Activated gamma-delta T cell treated with Interleukin-2 at 50 U/mL for 16 hours (primary cell): ENCODE measurements at regions not wholly inside any gene's neighbourhood (a gene's known extent, or its start where the extent isn't known, plus 50 kb on each side); places are given as distances from the start of the nearest gene placed in this dataset.

Experiments used
- DNase-seq: peaks from one replicate; pipeline ENCODE4 v3.0.0-alpha.2; 2020

DNA sequence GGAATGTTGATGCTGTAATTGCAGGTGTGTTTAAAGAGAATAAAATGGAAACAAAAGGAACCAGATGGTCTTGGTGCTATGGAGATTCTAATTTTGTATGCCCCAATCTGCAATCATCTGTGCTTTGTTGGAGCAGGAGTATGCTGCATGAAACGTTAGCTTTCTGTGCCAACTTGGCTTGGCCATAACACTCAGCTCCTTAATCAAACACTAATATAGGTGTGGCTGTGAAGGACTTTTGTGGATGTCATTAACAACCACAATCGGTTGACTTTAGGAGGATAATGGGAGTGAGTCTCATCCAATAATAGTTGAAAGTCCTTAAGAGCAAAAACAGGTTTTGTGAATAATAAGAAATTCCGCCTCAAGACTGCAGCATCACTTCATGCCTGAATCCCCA is 399.2 kb downstream of the NLGN4X start:
- DNase-seq, result no peak

GRCh38 chrX:5829060-5829459 is 399.6 kb downstream of the NLGN4X start:
- no peak for DNase-seq

DNA sequence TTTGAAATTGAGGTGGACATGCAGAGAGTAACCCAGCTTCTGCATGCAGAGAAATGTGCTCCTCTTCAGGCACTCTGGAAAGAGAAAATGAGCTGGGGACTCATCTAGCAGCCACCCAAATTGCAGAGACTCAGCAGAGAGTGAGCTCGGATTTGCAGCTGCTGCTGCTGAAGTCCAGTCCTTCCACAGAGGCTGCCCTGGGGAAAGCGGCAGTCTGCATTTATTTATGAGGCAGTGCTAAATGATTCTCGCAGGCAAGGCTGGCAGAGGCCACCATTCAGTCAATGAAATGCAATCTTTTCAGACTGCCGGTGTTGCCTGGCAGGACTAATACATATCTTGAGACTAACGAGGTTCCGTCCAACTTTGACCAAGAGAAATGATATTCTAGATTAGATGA is 404.8 kb downstream of the NLGN4X start:
- DNase-seq, result no peak

GRCh38 chrX:5810636-5811035 is 418.0 kb downstream of the NLGN4X start:
- no peak for DNase-seq

DNA sequence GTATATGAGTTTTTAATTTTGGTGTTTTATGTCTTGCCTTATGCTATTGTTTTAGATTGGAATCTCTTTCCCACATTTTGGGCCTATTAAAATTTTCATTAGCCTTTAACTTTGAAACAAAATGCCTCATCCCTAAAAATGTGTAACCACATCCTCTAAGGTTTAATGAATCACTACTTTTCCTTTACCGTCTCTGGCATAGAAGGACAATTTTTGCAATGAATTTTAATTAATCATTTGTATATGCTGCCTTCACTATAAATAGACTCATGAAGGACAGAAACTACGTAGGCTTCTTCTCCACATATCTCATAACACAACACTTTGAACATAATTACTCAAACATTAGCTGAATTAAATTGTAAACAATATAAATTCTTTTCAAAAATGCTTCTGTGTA is 421.5 kb downstream of the NLGN4X start:
- no peak for DNase-seq

GRCh38 chrX:5802391-5802790 is 426.3 kb downstream of the NLGN4X start:
- DNase-seq, result no peak

- DNase-seq, result no peak
These were observed 436.9 kb downstream of the NLGN4X start for GRCh38 chrX:5791721-5792120.

- DNase-seq, result no peak
These were observed 439.8 kb downstream of the NLGN4X start for GRCh38 chrX:5788910-5789309.

GRCh38 chrX:5780821-5781220 is 447.8 kb downstream of the NLGN4X start:
- no peak for DNase-seq

DNA sequence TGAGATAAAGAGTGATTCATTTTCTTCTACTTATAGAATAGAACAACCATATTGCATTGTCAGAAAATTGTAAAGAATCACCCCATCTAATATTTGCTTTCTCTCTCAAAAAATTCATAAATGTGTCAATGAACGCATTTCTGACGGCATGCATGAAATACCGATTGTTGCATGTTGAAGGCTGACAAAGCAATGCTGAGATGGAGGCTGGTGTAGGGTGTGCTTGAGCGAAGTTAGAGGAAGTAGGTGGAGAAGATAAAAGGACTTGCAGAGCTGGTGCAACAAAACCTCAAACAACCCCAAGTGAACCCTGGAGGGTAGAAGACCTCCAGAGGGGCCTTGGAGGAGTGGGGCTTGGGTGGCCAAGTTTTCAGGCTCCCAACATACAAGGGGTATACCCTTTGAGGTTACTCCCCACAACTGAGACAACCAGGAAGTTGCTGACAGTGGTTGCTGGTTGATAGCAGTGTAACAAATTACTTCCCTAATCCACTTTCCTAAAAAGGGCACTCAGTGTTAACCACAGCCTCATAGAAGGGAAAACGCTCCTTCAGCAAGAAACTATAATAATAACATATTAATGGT is 452.7 kb downstream of the NLGN4X start:
- DNase-seq, result no peak

GRCh38 chrX:5774446-5774845 is 454.2 kb downstream of the NLGN4X start:
- no peak for DNase-seq

- DNase-seq, result no peak
These were observed 457.2 kb downstream of the NLGN4X start for GRCh38 chrX:5771441-5771840.

DNA sequence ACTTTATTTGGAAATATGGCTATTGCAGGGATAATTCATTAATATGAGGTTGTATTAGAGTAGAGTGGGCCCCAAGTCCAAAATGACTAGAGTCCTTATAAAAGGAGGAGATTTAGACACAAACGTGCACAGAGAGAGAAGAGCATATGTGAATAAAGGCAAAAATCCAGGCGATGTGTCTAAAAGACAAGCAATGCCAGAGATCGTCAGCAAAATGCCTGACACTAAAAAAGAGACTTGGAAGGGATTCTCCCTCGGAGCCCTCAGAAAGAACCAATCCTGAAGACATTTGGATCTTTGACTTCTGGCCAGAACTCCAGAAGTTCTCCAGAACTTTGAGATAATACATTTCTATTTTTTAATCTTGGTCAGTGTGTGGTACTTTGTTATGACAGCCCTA is 472.1 kb downstream of the NLGN4X start:
- DNase-seq, result no peak

- no peak for DNase-seq
These were observed 475.4 kb downstream of the NLGN4X start for GRCh38 chrX:5753291-5753690.

- no peak for DNase-seq
These were observed 475.8 kb downstream of the NLGN4X start for GRCh38 chrX:5752831-5753230.

- no peak for DNase-seq
These were observed 480.0 kb downstream of the NLGN4X start for GRCh38 chrX:5748586-5749150.

- no peak for DNase-seq
These were observed 482.4 kb downstream of the NLGN4X start for GRCh38 chrX:5746231-5746630.

GRCh38 chrX:5733501-5733900 is 495.2 kb downstream of the NLGN4X start:
- DNase-seq, result no peak

- DNase-seq, result no peak
These were observed 498.1 kb downstream of the NLGN4X start for GRCh38 chrX:5730556-5730955.

- DNase-seq, result no peak
These were observed 502.4 kb downstream of the NLGN4X start for GRCh38 chrX:5726224-5726623.

DNA sequence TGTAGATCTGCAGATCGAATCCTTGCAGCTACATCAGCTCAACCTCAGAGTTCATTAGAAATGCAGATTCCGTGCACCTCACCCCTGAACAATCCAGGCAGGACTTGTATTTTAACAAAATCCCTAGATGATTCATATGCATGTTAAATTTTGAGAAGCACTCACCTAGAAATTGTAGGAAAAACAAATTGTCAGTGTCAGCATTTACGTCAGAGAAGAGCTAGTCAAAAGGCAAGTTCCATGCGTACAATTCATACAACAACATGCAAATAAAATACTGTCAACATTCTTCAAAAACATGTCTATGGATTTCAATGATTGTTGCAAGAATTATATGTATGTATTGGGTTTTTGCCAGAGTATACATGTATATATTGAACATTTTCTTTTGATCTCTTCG is 504.5 kb downstream of the NLGN4X start:
- DNase-seq, result no peak

GRCh38 chrX:5718651-5719050 is 510.0 kb downstream of the NLGN4X start:
- no peak for DNase-seq

GRCh38 chrX:5716666-5717065 is 512.0 kb downstream of the NLGN4X start:
- no peak for DNase-seq

DNA sequence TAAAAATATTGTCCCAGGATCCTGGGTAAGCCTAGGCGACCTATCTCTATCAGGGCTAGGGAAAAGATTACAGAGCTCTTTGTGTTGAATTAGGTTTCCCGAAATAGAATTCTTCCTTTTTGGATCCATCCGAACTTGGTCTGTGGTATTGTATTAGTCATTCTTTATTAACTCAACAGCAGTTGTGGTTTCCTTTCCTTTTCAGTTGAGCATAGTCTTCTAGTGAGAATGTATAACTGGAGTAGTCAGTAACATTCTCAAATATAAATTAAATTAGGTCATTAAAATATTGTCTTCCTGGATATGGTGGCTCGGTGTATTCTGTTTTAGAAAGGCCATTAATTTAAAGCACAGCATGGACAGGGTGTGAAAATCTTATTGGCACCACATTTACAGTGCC is 520.4 kb downstream of the NLGN4X start:
- DNase-seq, result no peak

GRCh38 chrX:5702890-5703289 is 525.8 kb downstream of the NLGN4X start:
- no peak for DNase-seq
